GM23338 (cell line): ENCODE measurements at regions not wholly inside any gene's neighbourhood (a gene's known extent, or its start where the extent isn't known, plus 50 kb on each side); places are given as distances from the start of the nearest gene placed in this dataset.

Source experiments
- ATAC-seq: fragments of 200-7000 bp; cut with Tn5 transposase; 3 replicates; pipeline ENCODE4 v1.9.1; 2020
- DNase-seq: peaks from one replicate; pipeline ENCODE4 v3.0.0-alpha.2; 2015; ENCODE audit warnings: low spot score
- H2AFZ ChIP-seq: fragments of 200-600 bp; sonication (generic); 2 replicates; pipeline ENCODE4 v1.8.0; 2016; ENCODE audit warnings: antibody characterized with exemption, mild to moderate bottlenecking, moderate library complexity
- H3F3A ChIP-seq: fragments of 200-600 bp; sonication (generic); replicated peaks from 2 replicates; pipeline ENCODE4 v1.8.0; 2017; ENCODE audit warnings: antibody characterized with exemption, mixed run types, low read depth
- H3K27ac ChIP-seq: fragments of 200-600 bp; sonication (generic); 2 replicates; pipeline ENCODE4 v1.6.1; 2016; ENCODE audit warnings: low read depth
- H3K27me3 ChIP-seq: fragments of 200-600 bp; sonication (generic); 2 replicates; pipeline ENCODE4 v1.8.0; 2016; ENCODE audit warnings: mild to moderate bottlenecking, mixed run types, moderate library complexity; ENCODE audit not compliant: insufficient read depth
- H3K36me3 ChIP-seq: fragments of 200-600 bp; sonication (generic); 2 replicates; pipeline ENCODE4 v1.8.0; 2016; ENCODE audit warnings: mild to moderate bottlenecking; ENCODE audit not compliant: insufficient read depth
- H3K4me1 ChIP-seq: fragments of 200-600 bp; sonication (generic); 2 replicates; pipeline ENCODE4 v1.8.0; 2016; ENCODE audit warnings: mild to moderate bottlenecking, moderate library complexity; ENCODE audit not compliant: insufficient read depth
- H3K4me2 ChIP-seq: fragments of 200-600 bp; sonication (generic); 2 replicates; pipeline ENCODE4 v1.7.1; 2017; ENCODE audit warnings: mixed run types
- H3K4me3 ChIP-seq: fragments of 200-600 bp; sonication (generic); 2 replicates; pipeline ENCODE4 v1.6.1; 2016; ENCODE audit warnings: mixed run types
- H3K79me2 ChIP-seq: fragments of 200-600 bp; sonication (generic); replicated peaks from 2 replicates; pipeline ENCODE4 v1.8.0; 2017; ENCODE audit warnings: mild to moderate bottlenecking; ENCODE audit not compliant: insufficient read depth
- H3K9me2 ChIP-seq: fragments of 200-600 bp; sonication (generic); 2 replicates; pipeline ENCODE4 v1.8.0; 2017; ENCODE audit not compliant: insufficient read depth
- H4K20me1 ChIP-seq: fragments of 200-600 bp; sonication (generic); replicated peaks from 2 replicates; pipeline ENCODE4 v1.8.0; 2017; ENCODE audit warnings: mild to moderate bottlenecking; ENCODE audit not compliant: insufficient read depth
- H3K27ac Mint-ChIP-seq: 2 replicates; pipeline ENCODE4 v1.8.0; 2020; ENCODE audit warnings: inconsistent platforms, mild to moderate bottlenecking, moderate library complexity, mixed read lengths
- H3K27me3 Mint-ChIP-seq: 3 replicates; pipeline ENCODE4 v1.8.0; 2022; ENCODE audit warnings: low read depth, mild to moderate bottlenecking, moderate library complexity, mixed read lengths, inconsistent platforms; ENCODE audit not compliant: insufficient read depth, poor library complexity
- H3K36me3 Mint-ChIP-seq: 3 replicates; pipeline ENCODE4 v1.8.0; 2021; ENCODE audit warnings: low read depth, mild to moderate bottlenecking, inconsistent platforms, moderate library complexity, mixed read lengths
- H3K4me1 Mint-ChIP-seq: 3 replicates; pipeline ENCODE4 v1.8.0; 2020; ENCODE audit warnings: mild to moderate bottlenecking, inconsistent platforms, mixed read lengths
- H3K4me3 Mint-ChIP-seq: 3 replicates; pipeline ENCODE4 v1.8.0; 2021; ENCODE audit warnings: moderate library complexity, mild to moderate bottlenecking, inconsistent platforms, mixed read lengths
- H3K9me3 Mint-ChIP-seq: 3 replicates; pipeline ENCODE4 v1.8.0; 2020; ENCODE audit warnings: moderate library complexity, mild to moderate bottlenecking, inconsistent platforms, mixed read lengths
- CREB1 ChIP-seq: fragments of 250-450 bp; sonication (Bioruptor Pico); IDR thresholded peaks from 2 replicates; pipeline ENCODE4 v1.5.0; 2020; ENCODE audit warnings: low read depth, mild to moderate bottlenecking, moderate library complexity
- ETS1 ChIP-seq: IDR thresholded peaks from 2 replicates; pipeline ENCODE4 v1.6.1; 2016; ENCODE audit warnings: antibody characterized with exemption
- EZH2 ChIP-seq: fragments of 200-600 bp; sonication (generic); IDR thresholded peaks from one replicate; pipeline ENCODE4 v1.8.0; 2017; ENCODE audit warnings: antibody characterized with exemption, mild to moderate bottlenecking, low read depth; ENCODE audit not compliant: unreplicated experiment
- EZH2phosphoT487 ChIP-seq: fragments of 200-600 bp; sonication (generic); IDR thresholded peaks from one replicate; pipeline ENCODE4 v1.8.1; 2018; ENCODE audit warnings: antibody characterized with exemption; ENCODE audit not compliant: unreplicated experiment
- JUNB ChIP-seq: IDR thresholded peaks from one replicate; pipeline ENCODE4 v1.6.1; 2016; ENCODE audit warnings: antibody characterized with exemption; ENCODE audit not compliant: unreplicated experiment
- POLR2AphosphoS5 ChIP-seq: IDR thresholded peaks from 2 replicates; pipeline ENCODE4 v1.6.1; 2016; ENCODE audit warnings: antibody characterized with exemption, low read depth
- REST ChIP-seq: IDR thresholded peaks from one replicate; pipeline ENCODE4 v1.6.1; 2018; ENCODE audit warnings: antibody characterized with exemption; ENCODE audit not compliant: unreplicated experiment
- STAT1 ChIP-seq: IDR thresholded peaks from one replicate; pipeline ENCODE4 v1.6.1; 2016; ENCODE audit warnings: antibody characterized with exemption; ENCODE audit not compliant: unreplicated experiment
- ZNF114 ChIP-seq: fragments of 250-450 bp; sonication (Bioruptor Pico); IDR thresholded peaks from 2 replicates; pipeline ENCODE4 v1.5.0; 2020; ENCODE audit warnings: mild to moderate bottlenecking, moderate library complexity
- TF ChIP-seq, protein P1 (sequence below), 2 experiments: fragments of 200-600 bp in 1 of 2; sonication (generic) in 1 of 2; conservative IDR thresholded peaks; 2 replicates each; pipeline versions ENCODE4 v1.5.1 to v1.6.1; 2016 to 2017; ENCODE audit warnings: antibody characterized with exemption in 2 of 2, low read depth in 2 of 2, mild to moderate bottlenecking in 2 of 2, moderate library complexity in 1 of 2
- TF ChIP-seq, protein P2 (sequence below): fragments of 250-450 bp; sonication (Bioruptor Pico); IDR thresholded peaks from 2 replicates; pipeline ENCODE4 v1.5.0; 2020; ENCODE audit warnings: mild to moderate bottlenecking, moderate library complexity

DNA sequence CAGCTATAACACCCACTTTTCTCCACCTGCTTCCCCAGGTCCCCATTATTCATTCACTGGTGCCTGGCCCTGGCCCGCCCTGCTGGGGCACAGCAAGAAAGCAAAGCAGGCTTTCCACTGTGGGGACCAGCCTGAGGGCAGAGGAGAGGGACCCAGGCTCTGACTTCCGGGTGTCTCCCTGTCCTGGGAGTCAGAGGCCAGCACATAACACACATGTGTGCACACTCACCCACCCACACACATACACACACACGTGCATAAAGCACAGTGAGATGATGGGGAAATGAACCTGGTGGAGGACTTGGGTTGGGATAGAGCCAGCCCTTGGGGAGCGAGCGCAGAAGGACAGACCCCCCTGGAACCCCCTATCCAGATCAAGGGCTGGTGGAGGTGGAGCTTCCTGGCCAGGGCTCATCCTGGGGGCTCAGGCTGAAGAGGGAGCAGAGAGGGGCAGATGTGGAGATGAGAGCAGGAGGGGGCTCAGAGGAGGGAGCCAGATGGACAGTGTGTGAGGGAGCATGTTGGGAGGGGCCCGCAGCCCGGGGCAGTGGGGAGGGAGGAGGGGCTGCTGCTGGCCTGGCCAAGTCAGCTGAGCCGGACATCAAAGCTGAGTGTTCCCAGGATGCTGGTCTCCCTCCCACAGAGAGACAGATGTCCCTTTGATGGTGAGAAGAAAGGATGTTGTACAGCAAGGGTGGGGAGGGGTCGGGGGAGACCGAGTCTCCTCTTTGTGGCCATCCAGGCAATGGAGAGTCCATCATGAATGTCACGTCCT lies 78.2 kb downstream of the LINGO1 start:
- 0 out of 2 replicates have a peak overlapping the region, but pooled peaks have one; percentile 36 for H3K27ac Mint-ChIP-seq
- no peaks in the 10 kb centered on the region for H3K36me3 ChIP-seq
- H3K79me2 ChIP-seq: no peaks in the 10 kb centered on the region
- TF ChIP-seq ETS1: no peak
- TF ChIP-seq STAT1: no peak
- no peak for TF ChIP-seq EZH2
- TF ChIP-seq CREB1: no peak
- TF ChIP-seq JUNB: no peak
- TF ChIP-seq, protein P1, sequence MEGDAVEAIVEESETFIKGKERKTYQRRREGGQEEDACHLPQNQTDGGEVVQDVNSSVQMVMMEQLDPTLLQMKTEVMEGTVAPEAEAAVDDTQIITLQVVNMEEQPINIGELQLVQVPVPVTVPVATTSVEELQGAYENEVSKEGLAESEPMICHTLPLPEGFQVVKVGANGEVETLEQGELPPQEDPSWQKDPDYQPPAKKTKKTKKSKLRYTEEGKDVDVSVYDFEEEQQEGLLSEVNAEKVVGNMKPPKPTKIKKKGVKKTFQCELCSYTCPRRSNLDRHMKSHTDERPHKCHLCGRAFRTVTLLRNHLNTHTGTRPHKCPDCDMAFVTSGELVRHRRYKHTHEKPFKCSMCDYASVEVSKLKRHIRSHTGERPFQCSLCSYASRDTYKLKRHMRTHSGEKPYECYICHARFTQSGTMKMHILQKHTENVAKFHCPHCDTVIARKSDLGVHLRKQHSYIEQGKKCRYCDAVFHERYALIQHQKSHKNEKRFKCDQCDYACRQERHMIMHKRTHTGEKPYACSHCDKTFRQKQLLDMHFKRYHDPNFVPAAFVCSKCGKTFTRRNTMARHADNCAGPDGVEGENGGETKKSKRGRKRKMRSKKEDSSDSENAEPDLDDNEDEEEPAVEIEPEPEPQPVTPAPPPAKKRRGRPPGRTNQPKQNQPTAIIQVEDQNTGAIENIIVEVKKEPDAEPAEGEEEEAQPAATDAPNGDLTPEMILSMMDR (conservative IDR thresholded peaks at IDR 0.05; ENCODE audit: low read depth in 2 of 2): no peak
- no peak for TF ChIP-seq POLR2AphosphoS5
- TF ChIP-seq REST: no peak
- TF ChIP-seq, protein P2, sequence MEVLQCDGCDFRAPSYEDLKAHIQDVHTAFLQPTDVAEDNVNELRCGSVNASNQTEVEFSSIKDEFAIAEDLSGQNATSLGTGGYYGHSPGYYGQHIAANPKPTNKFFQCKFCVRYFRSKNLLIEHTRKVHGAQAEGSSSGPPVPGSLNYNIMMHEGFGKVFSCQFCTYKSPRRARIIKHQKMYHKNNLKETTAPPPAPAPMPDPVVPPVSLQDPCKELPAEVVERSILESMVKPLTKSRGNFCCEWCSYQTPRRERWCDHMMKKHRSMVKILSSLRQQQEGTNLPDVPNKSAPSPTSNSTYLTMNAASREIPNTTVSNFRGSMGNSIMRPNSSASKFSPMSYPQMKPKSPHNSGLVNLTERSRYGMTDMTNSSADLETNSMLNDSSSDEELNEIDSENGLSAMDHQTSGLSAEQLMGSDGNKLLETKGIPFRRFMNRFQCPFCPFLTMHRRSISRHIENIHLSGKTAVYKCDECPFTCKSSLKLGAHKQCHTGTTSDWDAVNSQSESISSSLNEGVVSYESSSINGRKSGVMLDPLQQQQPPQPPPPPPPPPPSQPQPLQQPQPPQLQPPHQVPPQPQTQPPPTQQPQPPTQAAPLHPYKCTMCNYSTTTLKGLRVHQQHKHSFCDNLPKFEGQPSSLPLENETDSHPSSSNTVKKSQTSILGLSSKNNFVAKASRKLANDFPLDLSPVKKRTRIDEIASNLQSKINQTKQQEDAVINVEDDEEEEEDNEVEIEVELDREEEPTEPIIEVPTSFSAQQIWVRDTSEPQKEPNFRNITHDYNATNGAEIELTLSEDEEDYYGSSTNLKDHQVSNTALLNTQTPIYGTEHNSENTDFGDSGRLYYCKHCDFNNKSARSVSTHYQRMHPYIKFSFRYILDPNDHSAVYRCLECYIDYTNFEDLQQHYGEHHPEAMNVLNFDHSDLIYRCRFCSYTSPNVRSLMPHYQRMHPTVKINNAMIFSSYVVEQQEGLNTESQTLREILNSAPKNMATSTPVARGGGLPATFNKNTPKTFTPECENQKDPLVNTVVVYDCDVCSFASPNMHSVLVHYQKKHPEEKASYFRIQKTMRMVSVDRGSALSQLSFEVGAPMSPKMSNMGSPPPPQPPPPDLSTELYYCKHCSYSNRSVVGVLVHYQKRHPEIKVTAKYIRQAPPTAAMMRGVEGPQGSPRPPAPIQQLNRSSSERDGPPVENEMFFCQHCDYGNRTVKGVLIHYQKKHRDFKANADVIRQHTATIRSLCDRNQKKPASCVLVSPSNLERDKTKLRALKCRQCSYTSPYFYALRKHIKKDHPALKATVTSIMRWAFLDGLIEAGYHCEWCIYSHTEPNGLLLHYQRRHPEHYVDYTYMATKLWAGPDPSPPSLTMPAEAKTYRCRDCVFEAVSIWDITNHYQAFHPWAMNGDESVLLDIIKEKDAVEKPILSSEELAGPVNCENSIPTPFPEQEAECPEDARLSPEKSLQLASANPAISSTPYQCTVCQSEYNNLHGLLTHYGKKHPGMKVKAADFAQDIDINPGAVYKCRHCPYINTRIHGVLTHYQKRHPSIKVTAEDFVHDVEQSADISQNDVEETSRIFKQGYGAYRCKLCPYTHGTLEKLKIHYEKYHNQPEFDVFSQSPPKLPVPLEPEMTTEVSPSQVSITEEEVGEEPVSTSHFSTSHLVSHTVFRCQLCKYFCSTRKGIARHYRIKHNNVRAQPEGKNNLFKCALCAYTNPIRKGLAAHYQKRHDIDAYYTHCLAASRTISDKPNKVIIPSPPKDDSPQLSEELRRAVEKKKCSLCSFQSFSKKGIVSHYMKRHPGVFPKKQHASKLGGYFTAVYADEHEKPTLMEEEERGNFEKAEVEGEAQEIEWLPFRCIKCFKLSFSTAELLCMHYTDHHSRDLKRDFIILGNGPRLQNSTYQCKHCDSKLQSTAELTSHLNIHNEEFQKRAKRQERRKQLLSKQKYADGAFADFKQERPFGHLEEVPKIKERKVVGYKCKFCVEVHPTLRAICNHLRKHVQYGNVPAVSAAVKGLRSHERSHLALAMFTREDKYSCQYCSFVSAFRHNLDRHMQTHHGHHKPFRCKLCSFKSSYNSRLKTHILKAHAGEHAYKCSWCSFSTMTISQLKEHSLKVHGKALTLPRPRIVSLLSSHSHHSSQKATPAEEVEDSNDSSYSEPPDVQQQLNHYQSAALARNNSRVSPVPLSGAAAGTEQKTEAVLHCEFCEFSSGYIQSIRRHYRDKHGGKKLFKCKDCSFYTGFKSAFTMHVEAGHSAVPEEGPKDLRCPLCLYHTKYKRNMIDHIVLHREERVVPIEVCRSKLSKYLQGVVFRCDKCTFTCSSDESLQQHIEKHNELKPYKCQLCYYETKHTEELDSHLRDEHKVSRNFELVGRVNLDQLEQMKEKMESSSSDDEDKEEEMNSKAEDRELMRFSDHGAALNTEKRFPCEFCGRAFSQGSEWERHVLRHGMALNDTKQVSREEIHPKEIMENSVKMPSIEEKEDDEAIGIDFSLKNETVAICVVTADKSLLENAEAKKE (CRISPR knock-in tag): no peak
- no peak for TF ChIP-seq ZNF114 (CRISPR knock-in tag)
- no peak for TF ChIP-seq EZH2phosphoT487
- no peak overlapping the region for H2AFZ ChIP-seq
- DNase-seq: no peak
- no peaks in the 10 kb centered on the region; the same call in 2 of the 3 replicates for H3K9me3 Mint-ChIP-seq
- H3K4me3 ChIP-seq: no peak overlapping the region
- no peaks in the 10 kb centered on the region for H4K20me1 ChIP-seq
- H3K27ac ChIP-seq: no peak overlapping the region
- H3K4me1 ChIP-seq: peaks cover 15% of the 10 kb centered on the region
- H3K36me3 Mint-ChIP-seq: no peaks in the 10 kb centered on the region; the same call in 2 of the 3 replicates
- H3K4me2 ChIP-seq: no peak overlapping the region
- peaks cover 15% of the 10 kb centered on the region for H3K27me3 Mint-ChIP-seq
- no peaks in the 10 kb centered on the region for H3K9me2 ChIP-seq
- ATAC-seq: no peak
- no peaks in the 10 kb centered on the region for H3K27me3 ChIP-seq
- H3F3A ChIP-seq: no peaks in the 10 kb centered on the region
- H3K4me1 Mint-ChIP-seq: peaks cover 25% of the 10 kb centered on the region
- no peak overlapping the region for H3K4me3 Mint-ChIP-seq
